ENCODE measurements at regions not wholly inside any gene's neighbourhood (a gene's known extent, or its start where the extent isn't known, plus 50 kb on each side); places are given as distances from the start of the nearest gene placed in this dataset.

- intact Hi-C loops (cut with DNase I; ENCODE audit: low total_unique reads): no loop called here
- H3K27ac ChIP-seq: no peak overlapping the region
- H3K36me3 ChIP-seq: no peaks in the 10 kb centered on the region
- WGBS, 5 donors: 82 to 93% (median 89%) methylated on average over 3 of the region's 3 CpGs; no CpG with 5 or more reads in 1 of the 5 donors
- DNase-seq: no peak
- no peaks in the 10 kb centered on the region for H3K27me3 ChIP-seq (replicated peaks in 1 of 7)
- TF ChIP-seq POLR2A (IDR thresholded peaks at IDR 0.05): no peak
- no peak for TF ChIP-seq CTCF (IDR thresholded peaks at IDR 0.05 in 8 of 11, conservative IDR thresholded peaks at IDR 0.05 in 3 of 11)
- TF ChIP-seq POLR2AphosphoS5 (IDR thresholded peaks at IDR 0.05): no peak
- no peaks in the 10 kb centered on the region for H3K9me3 ChIP-seq
- no peak overlapping the region for H3K4me3 ChIP-seq
- peaks cover 8 to 47% (median 34%) of the 10 kb centered on the region in 6 donors for H3K4me1 ChIP-seq
These were observed 245.3 kb downstream of the BCOR start for GRCh38 chrX:39852491-39852890.

DNA sequence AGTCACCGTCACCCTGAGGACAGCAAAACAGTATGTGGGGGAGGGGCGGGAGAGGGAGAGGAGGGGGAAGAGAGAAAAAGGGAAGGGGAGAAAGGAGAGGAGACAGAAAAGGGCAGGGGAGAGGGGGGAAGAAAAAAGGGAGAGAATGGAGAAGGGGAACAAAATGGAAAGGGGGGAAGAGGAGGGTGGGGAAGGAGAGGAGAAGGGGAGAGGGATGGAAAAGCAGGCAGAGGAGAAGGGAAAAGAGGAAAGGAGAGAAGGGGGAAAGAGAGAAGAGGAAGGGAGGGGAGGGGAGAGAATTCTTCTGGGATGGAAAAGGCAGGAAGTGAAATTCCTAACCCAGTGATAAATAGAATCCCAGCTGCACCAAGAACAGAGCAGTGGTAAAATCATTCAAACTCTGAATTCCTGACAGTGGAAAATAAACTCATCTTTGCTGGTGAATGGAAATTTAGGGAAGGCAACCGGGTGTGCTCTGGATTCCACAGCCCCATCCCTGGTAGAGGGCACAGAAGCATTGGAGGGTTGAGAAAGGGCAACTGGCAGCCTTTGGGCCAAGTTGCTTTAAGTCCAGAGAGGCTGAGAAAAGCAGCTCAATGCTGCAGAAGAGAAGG, 244.2 kb downstream of the BCOR start:
- no peaks in the 10 kb centered on the region for H3K9me3 ChIP-seq
- intact Hi-C loops (cut with DNase I; ENCODE audit: low total_unique reads): no loop called here
- H3K4me3 ChIP-seq: no peak overlapping the region
- 32 to 64% (median 35%) methylated on average over 2 to 3 of the region's 3 CpGs for WGBS, 5 donors
- TF ChIP-seq CTCF (IDR thresholded peaks at IDR 0.05 in 8 of 11, conservative IDR thresholded peaks at IDR 0.05 in 3 of 11) (no peak), POLR2AphosphoS5 (IDR thresholded peaks at IDR 0.05) (no peak), POLR2A (IDR thresholded peaks at IDR 0.05) (no peak)
- H3K4me1 ChIP-seq: peaks cover 8 to 52% (median 34%) of the 10 kb centered on the region in 6 donors
- no peaks in the 10 kb centered on the region for H3K27me3 ChIP-seq (replicated peaks in 1 of 7)
- no peak for DNase-seq
- H3K36me3 ChIP-seq: no peaks in the 10 kb centered on the region
- H3K27ac ChIP-seq: peak overlapping the region in 2 of 8 donors; percentile 71 to 80

- Histone ChIP-seq H3K4me3 (peak overlapping the region in 2 of 8 donors; percentile 27 to 49), H3K27ac (peak overlapping the region; percentile 39 to 84 (median 70)), H3K36me3 (no peaks in the 10 kb centered on the region), H3K27me3 (replicated peaks in 1 of 7) (no peaks in the 10 kb centered on the region), H3K4me1 (peaks cover 10 to 55% (median 37%) of the 10 kb centered on the region in 6 donors), H3K9me3 (no peaks in the 10 kb centered on the region)
- TF ChIP-seq POLR2AphosphoS5 (IDR thresholded peaks at IDR 0.05) (peak in 1 of 3 donors; percentile 33), POLR2A (IDR thresholded peaks at IDR 0.05) (no peak)
- 16 to 61% (median 26%) methylated on average over 13 to 17 of the region's 17 CpGs for WGBS, 5 donors
- intact Hi-C loops (cut with DNase I; ENCODE audit: low total_unique reads): no loop called here
- no peak for DNase-seq
These were observed 242.7 kb downstream of the BCOR start for GRCh38 chrX:39854772-39855747.

- TF ChIP-seq POLR2AphosphoS5 (IDR thresholded peaks at IDR 0.05): peak in 1 of 3 donors; percentile 20
- no peak for TF ChIP-seq POLR2A (IDR thresholded peaks at IDR 0.05)
- TF ChIP-seq CTCF (IDR thresholded peaks at IDR 0.05 in 8 of 11, conservative IDR thresholded peaks at IDR 0.05 in 3 of 11): no peak
- peak overlapping the region; percentile 39 to 84 (median 70) for H3K27ac ChIP-seq
- no peaks in the 10 kb centered on the region for H3K27me3 ChIP-seq (replicated peaks in 1 of 7)
- H3K4me3 ChIP-seq: peak overlapping the region in 2 of 8 donors; percentile 27 to 49
- no peaks in the 10 kb centered on the region for H3K36me3 ChIP-seq
- DNase-seq: no peak
- 0 to 45% (median 24%) methylated on average over 1 to 10 of the region's 10 CpGs for WGBS, 5 donors
- H3K4me1 ChIP-seq: peaks cover 11 to 56% (median 43%) of the 10 kb centered on the region in 6 donors
- no peaks in the 10 kb centered on the region for H3K9me3 ChIP-seq
- intact Hi-C loops (cut with DNase I; ENCODE audit: low total_unique reads): no loop called here
These were observed 242.0 kb downstream of the BCOR start for GRCh38 chrX:39855748-39856129.

Measured in spleen (tissue), 11 donors.